GM12875 (cell line): ENCODE measurements at regions not wholly inside any gene's neighbourhood (a gene's known extent, or its start where the extent isn't known, plus 50 kb on each side); places are given as distances from the start of the nearest gene placed in this dataset.

Source experiments
- H3K4me3 ChIP-seq: one replicate; pipeline ENCODE4 v1.5.1; 2011; ENCODE audit warnings: low read depth, low read length, control low read depth
- TF ChIP-seq, protein P1 (sequence below): IDR thresholded peaks from 2 replicates; pipeline ENCODE4 v1.5.1; 2011; ENCODE audit warnings: low read depth, mild to moderate bottlenecking, control low read depth, inconsistent platforms, low read length, moderate library complexity, borderline replicate concordance; ENCODE audit not compliant: insufficient read depth

DNA sequence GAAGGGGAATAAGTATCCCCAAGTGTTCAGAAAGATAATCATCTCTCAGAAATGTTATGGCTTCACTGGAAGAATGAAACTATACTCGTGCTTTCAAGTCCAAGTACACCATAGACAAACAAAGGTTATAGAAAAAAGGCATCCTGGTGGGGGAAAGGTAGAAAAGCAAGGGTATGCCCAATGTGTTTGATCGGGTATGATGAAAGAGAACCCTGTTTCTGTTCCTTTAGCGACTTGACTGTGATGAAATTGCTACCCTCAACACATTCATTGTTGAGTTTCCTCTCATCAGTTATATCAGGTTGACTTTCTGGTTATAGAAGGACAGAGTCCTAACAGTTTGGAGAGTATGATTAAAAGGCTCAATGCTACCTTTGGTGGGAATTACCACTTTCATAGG lies 464.3 kb downstream of the GRXCR1 start:
- H3K4me3 ChIP-seq: no peak overlapping the region
- TF ChIP-seq, protein P1, sequence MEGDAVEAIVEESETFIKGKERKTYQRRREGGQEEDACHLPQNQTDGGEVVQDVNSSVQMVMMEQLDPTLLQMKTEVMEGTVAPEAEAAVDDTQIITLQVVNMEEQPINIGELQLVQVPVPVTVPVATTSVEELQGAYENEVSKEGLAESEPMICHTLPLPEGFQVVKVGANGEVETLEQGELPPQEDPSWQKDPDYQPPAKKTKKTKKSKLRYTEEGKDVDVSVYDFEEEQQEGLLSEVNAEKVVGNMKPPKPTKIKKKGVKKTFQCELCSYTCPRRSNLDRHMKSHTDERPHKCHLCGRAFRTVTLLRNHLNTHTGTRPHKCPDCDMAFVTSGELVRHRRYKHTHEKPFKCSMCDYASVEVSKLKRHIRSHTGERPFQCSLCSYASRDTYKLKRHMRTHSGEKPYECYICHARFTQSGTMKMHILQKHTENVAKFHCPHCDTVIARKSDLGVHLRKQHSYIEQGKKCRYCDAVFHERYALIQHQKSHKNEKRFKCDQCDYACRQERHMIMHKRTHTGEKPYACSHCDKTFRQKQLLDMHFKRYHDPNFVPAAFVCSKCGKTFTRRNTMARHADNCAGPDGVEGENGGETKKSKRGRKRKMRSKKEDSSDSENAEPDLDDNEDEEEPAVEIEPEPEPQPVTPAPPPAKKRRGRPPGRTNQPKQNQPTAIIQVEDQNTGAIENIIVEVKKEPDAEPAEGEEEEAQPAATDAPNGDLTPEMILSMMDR: no peak

DNA sequence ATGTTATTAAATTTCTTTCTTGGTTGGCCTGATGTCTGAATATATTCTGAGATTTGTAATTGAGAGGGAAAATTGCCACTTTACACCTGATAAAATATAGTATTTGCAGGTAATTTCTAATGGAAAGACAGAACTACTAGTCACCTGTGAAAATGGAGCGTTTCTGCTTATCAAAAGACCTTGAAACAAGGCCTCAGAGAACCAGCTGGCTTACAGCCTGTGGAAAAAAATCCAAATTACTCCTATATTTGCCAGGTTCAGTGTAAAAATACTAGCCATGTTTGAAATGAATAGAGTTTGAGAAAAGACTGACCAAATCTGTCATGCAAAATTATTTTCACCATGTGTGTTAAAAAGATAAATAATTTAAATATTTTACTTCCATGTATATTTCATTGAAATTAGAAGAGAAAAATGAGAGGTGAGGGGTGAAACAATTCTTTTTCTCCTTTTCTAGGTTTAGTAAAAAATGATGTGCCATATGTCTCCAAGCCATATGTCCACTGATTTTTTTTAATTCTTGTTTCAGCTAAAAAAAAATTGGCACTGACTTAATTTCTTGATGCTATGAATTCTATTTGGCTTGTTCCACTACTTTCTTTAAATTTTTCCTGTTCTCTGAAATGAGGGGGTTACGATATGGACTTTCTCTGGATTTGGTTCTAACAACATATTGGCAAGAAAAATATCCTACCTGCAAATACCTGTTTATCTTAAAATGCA lies 464.9 kb downstream of the GRXCR1 start:
- TF ChIP-seq, protein P1: no peak
- H3K4me3 ChIP-seq: no peak overlapping the region

DNA sequence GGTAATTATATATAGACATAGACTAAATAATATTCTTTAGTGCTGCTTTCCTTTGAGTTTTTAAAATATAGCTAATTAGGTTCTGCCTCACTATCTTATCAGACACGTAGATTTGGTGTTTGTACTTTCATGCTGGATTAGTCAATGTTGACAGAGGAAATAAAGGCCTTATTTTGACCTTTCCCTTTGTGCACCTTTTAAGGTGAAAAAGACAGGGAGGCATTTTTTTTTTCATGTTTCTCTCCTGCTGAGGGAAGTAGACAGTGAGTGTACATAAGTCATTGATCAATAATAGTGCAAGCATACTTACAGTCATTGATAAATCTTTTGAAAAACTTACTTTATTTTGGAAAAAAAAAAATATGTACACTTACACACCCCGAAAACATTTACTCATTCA lies 467.8 kb downstream of the GRXCR1 start:
- no peak overlapping the region for H3K4me3 ChIP-seq
- TF ChIP-seq, protein P1: no peak

DNA sequence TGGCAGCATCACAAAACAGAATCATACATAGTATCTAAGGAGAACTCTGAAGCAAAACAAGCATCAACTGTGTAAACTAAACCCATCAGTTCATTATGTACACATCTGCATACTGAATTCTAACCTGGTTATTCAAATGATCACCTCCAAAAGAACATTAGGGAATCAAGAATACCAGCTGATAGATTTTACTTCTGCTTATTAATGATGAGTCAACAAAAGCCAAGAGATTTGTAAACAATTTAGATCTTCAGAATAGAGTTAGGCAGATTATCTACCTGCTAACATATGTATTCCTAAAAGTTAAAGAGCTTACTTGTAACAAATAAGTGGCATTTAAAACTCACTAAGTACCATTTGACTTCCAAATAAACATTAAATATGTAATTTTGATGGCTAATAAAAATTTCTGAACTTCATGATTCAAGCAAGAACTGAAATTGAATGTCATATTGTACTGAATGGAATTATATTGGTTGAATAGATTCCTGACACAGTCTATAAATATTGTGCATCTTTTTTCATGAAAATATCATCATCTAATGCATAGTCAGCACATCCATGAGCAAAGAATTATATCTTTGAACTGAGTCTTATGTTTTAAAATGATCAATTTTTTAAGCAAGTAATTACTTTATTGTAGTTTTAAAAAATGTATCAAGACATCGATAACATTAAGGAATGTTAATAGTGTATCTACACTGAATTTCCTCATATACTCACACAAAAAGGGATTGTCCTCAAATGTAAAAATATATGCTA lies 470.5 kb downstream of the GRXCR1 start:
- TF ChIP-seq, protein P1: no peak

DNA sequence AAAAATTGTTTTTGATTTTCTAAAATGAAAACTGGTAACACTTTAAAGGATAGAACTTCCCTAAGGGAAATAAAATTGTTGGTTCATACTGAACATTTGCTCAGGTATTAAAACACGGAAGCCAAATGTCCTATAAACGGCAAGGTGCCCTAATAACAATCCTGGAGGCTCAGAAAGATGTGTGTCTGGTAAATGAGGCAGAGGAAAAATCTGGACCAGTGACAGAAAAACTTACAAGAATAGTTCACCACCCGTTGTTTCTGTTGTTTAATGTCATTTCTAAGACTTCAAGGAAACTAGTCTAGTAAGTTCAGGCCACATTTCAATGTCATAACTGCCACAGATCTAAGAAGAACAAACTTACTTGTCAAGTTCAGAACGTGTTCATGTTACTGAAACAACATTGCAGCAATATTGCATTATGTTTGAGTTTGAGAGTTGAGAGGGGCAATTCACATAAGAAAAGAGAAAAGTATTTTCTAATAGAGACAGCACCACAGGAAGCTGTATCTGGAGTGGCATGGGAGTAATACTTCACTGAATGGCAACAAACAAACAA lies 476.6 kb downstream of the GRXCR1 start:
- TF ChIP-seq, protein P1: no peak
- no peak overlapping the region for H3K4me3 ChIP-seq

More for the DNA sequence above, 470.5 kb downstream of the GRXCR1 start:
- H3K4me3 ChIP-seq: no peak overlapping the region

DNA sequence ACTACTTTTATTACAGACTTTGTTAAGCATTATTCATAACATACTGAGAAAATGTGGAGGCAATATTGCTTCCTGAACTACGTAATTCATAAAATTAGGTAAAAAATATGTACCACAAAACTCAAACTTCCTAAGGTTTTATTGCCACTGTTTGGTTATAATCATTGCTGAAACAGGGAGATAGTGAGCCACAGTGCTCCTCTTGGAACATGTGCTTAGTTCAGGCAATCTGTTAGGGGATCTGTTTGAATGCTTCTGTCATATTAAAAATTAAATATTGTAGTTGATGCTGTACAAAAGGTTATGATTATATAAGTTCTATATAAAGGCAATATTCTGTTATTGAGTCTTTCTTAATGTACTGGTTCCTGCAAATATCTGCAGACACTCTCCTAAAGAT lies 480.7 kb downstream of the GRXCR1 start:
- TF ChIP-seq, protein P1: no peak
- H3K4me3 ChIP-seq: no peak overlapping the region

DNA sequence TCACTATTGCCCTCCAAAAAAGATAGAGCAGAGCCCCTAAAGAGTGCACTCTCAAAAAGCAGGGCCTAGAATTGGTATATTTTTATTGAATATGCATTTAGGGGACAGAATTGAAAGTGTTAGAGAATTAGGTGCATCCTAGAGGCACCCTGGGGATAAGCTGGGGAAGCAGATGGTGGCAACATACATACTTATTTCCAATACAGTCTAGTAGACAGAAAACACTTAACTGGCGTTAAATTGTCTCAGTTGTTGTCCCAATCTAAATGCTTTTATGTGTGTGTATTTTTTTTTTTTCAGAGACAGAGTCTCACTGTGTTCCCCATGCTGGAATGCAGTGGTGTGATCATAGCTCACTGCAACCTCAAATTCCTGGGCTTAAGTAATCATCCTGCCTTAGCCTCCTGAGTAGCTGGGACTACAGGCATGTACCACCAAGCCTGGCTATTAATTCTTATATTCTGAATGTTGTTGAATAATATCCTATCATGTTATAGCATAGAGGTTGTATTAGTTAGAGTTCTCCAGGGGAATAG lies 481.8 kb downstream of the GRXCR1 start:
- no peak overlapping the region for H3K4me3 ChIP-seq

More for the DNA sequence above, 481.8 kb downstream of the GRXCR1 start:
- TF ChIP-seq, protein P1: no peak
